ACC112 (cell line): ENCODE measurements at regions not wholly inside any gene's neighbourhood (a gene's known extent, or its start where the extent isn't known, plus 50 kb on each side); places are given as distances from the start of the nearest gene placed in this dataset.

Experiments used
- H2AFZ ChIP-seq: fragments of 200-600 bp; sonication (generic); one replicate; pipeline ENCODE4 v1.6.0; 2017; ENCODE audit warnings: antibody characterized with exemption, low read length; ENCODE audit not compliant: unreplicated experiment
- H3K27ac ChIP-seq: fragments of 200-600 bp; sonication (generic); 2 replicates; pipeline ENCODE4 v1.5.1; 2014; ENCODE audit warnings: low read depth, mild to moderate bottlenecking, antibody characterized with exemption, low read length, moderate library complexity
- H3K27me3 ChIP-seq: fragments of 200-600 bp; sonication (generic); 2 replicates; pipeline ENCODE4 v1.6.1; 2014; ENCODE audit warnings: mild to moderate bottlenecking, antibody characterized with exemption, low read length, moderate library complexity, mixed read lengths; ENCODE audit not compliant: insufficient read depth
- H3K36me3 ChIP-seq: fragments of 200-600 bp; sonication (generic); 2 replicates; pipeline ENCODE4 v1.6.1; 2016; ENCODE audit warnings: mild to moderate bottlenecking, antibody characterized with exemption, low read length, moderate library complexity, mixed read lengths; ENCODE audit not compliant: insufficient read depth
- H3K4me1 ChIP-seq: fragments of 200-600 bp; sonication (generic); one replicate; pipeline ENCODE4 v1.6.1; 2016; ENCODE audit warnings: low read length, mixed read lengths; ENCODE audit not compliant: insufficient read depth, unreplicated experiment, control insufficient read depth
- H3K4me3 ChIP-seq: fragments of 200-600 bp; sonication (generic); 2 replicates; pipeline ENCODE4 v1.5.1; 2014; ENCODE audit warnings: mild to moderate bottlenecking, low read depth, low read length
- H3K79me2 ChIP-seq: fragments of 200-600 bp; sonication (generic); one replicate; pipeline ENCODE4 v1.6.0; 2016; ENCODE audit warnings: low read length; ENCODE audit not compliant: control insufficient read depth, unreplicated experiment, insufficient read depth

GRCh38 chr12:124205405-124205804 lies 89.5 kb upstream of the RFLNA start:
- peaks cover 47% of the 10 kb centered on the region for H3K27me3 ChIP-seq
- H3K79me2 ChIP-seq = no peaks in the 10 kb centered on the region
- H3K4me3 ChIP-seq = no peak overlapping the region
- H2AFZ ChIP-seq = no peak overlapping the region
- no peak overlapping the region for H3K27ac ChIP-seq
- no peaks in the 10 kb centered on the region for H3K4me1 ChIP-seq
- no peaks in the 10 kb centered on the region for H3K36me3 ChIP-seq

GRCh38 chr12:124207049-124207448 lies 87.8 kb upstream of the RFLNA start:
- H3K36me3 ChIP-seq = no peaks in the 10 kb centered on the region
- H3K27me3 ChIP-seq = peaks cover 36% of the 10 kb centered on the region
- H3K4me3 ChIP-seq = no peak overlapping the region

GRCh38 chr12:124207617-124208016 lies 87.3 kb upstream of the RFLNA start:
- Histone ChIP-seq H3K79me2 (no peaks in the 10 kb centered on the region), H2AFZ (no peak overlapping the region), H3K36me3 (no peaks in the 10 kb centered on the region), H3K4me3 (no peak overlapping the region), H3K27ac (no peak overlapping the region), H3K27me3 (peaks cover 36% of the 10 kb centered on the region), H3K4me1 (no peaks in the 10 kb centered on the region)

More at GRCh38 chr12:124207049-124207448, 87.8 kb upstream of the RFLNA start:
- no peaks in the 10 kb centered on the region for H3K4me1 ChIP-seq
- no peak overlapping the region for H3K27ac ChIP-seq
- no peak overlapping the region for H2AFZ ChIP-seq
- no peaks in the 10 kb centered on the region for H3K79me2 ChIP-seq

DNA sequence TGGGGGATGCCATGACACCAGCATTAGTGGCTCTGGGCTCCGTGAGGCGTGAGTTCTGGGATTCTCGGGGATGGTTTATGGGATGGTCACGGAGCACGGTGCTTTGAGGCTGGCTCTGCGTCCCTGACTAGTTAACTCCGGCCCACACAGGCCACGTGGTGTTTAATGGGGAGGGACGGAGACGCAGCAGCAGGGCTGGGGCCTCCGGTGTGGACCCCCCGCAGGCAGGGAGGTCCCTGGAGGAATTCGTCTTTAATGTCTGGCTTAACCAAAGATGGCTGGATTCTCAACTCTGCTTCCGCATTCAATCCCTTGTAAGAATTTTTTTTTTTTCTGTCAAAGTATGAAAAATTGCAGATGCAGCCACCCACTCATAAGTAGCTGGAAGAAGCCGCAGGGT lies 86.4 kb upstream of the RFLNA start:
- no peaks in the 10 kb centered on the region for H3K4me1 ChIP-seq
- no peak overlapping the region for H3K27ac ChIP-seq
- peaks cover 32% of the 10 kb centered on the region for H3K27me3 ChIP-seq
- no peaks in the 10 kb centered on the region for H3K36me3 ChIP-seq
- H3K4me3 ChIP-seq = no peak overlapping the region
- H3K79me2 ChIP-seq = no peaks in the 10 kb centered on the region
- no peak overlapping the region for H2AFZ ChIP-seq

DNA sequence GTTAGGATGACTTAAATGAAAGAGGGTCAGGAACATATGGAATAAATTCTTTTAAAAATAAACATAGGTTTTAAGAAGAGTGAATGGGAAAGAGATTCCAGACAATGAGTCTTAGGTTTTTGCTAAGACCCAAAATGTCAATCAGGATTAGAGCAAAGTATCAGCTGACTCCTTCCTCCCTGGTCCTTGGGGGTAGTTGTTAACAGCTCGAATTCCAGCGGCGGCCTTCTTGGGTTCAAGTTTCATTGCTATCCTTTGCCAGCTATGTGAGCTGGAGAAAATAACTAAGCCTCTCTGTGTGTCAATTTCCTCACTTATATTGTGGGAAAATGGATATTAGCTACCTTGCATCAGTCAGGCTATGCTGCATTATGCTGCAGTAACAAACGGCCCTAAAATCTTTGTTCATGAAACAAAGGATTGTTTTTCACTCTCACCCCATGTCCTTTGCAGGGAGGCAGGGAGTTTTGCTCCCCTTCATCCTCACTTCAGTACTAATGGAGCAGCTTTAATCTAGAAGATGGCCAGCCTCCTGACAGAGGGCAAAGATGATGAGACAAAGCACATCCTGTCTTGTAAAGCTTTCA lies 83.8 kb upstream of the RFLNA start:
- H2AFZ ChIP-seq = no peak overlapping the region
- no peaks in the 10 kb centered on the region for H3K36me3 ChIP-seq
- H3K4me3 ChIP-seq = no peak overlapping the region
- H3K27ac ChIP-seq = no peak overlapping the region
- no peaks in the 10 kb centered on the region for H3K79me2 ChIP-seq
- no peaks in the 10 kb centered on the region for H3K4me1 ChIP-seq
- peaks cover 25% of the 10 kb centered on the region for H3K27me3 ChIP-seq

- no peak overlapping the region for H3K27ac ChIP-seq
- no peaks in the 10 kb centered on the region for H3K79me2 ChIP-seq
- peaks cover 18% of the 10 kb centered on the region for H3K27me3 ChIP-seq
- H3K4me3 ChIP-seq = no peak overlapping the region
- H3K36me3 ChIP-seq = no peaks in the 10 kb centered on the region
- H3K4me1 ChIP-seq = no peaks in the 10 kb centered on the region
- no peak overlapping the region for H2AFZ ChIP-seq
Observed at GRCh38 chr12:124211753-124212152, 83.1 kb upstream of the RFLNA start.

- H3K4me1 ChIP-seq = no peaks in the 10 kb centered on the region
- H3K79me2 ChIP-seq = no peaks in the 10 kb centered on the region
- no peak overlapping the region for H3K27ac ChIP-seq
- no peaks in the 10 kb centered on the region for H3K27me3 ChIP-seq
- no peak overlapping the region for H2AFZ ChIP-seq
- no peaks in the 10 kb centered on the region for H3K36me3 ChIP-seq
- no peak overlapping the region for H3K4me3 ChIP-seq
Observed at GRCh38 chr12:124213666-124214347, 81.1 kb upstream of the RFLNA start.

GRCh38 chr12:124214574-124214973 lies 80.3 kb upstream of the RFLNA start:
- no peak overlapping the region for H3K27ac ChIP-seq
- no peak overlapping the region for H3K4me3 ChIP-seq
- no peaks in the 10 kb centered on the region for H3K36me3 ChIP-seq
- H3K27me3 ChIP-seq = no peaks in the 10 kb centered on the region
- no peaks in the 10 kb centered on the region for H3K79me2 ChIP-seq
- H3K4me1 ChIP-seq = no peaks in the 10 kb centered on the region
- no peak overlapping the region for H2AFZ ChIP-seq

- Histone ChIP-seq H3K4me3 (no peak overlapping the region), H3K4me1 (no peaks in the 10 kb centered on the region), H2AFZ (no peak overlapping the region), H3K79me2 (no peaks in the 10 kb centered on the region), H3K36me3 (no peaks in the 10 kb centered on the region), H3K27me3 (no peaks in the 10 kb centered on the region), H3K27ac (no peak overlapping the region)
Observed at GRCh38 chr12:124216966-124217365, 77.9 kb upstream of the RFLNA start.

DNA sequence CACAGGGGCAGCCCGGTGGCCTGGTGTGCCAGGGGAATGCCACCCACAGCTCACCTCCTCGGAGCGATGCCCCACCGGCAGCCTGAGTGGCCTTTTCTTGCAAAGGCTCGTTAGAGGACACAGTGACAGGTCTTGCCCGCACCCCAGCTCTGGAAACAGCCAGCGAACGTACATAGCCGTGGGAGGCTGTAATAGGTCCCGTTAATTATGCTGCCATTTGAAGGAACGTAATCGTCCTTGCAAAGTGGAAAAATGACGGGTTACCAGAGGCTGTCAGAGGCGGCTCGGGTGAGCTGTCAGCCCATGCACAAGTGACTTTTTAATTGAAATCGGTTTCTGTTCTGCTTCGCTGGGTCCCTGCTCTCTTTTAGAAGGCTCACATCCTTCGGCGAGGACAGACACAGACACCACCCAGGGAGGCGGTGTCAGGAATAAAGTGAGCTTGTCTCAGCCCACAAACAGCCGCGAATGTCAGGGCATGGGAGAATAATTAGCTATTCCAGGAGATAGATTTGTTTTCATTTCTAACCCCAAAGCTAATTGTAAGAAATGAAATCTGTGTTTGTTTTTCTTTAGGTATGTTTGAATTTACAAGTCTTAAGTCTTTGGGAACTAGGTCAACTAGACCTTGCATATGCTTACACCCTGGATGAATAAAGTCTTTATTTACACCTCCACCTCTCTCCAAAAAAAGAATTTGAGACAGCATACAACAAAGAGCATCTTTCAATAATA lies 77.2 kb upstream of the RFLNA start:
- H3K79me2 ChIP-seq = no peaks in the 10 kb centered on the region
- H3K27me3 ChIP-seq = peaks cover 5% of the 10 kb centered on the region; the same call in 1 of the 2 replicates
- no peak overlapping the region for H3K27ac ChIP-seq
- no peaks in the 10 kb centered on the region for H3K4me1 ChIP-seq
- no peak overlapping the region for H2AFZ ChIP-seq
- no peak overlapping the region for H3K4me3 ChIP-seq
- H3K36me3 ChIP-seq = no peaks in the 10 kb centered on the region

- H3K36me3 ChIP-seq = no peaks in the 10 kb centered on the region
- H3K4me1 ChIP-seq = no peaks in the 10 kb centered on the region
- no peaks in the 10 kb centered on the region for H3K79me2 ChIP-seq
- peaks cover 9% of the 10 kb centered on the region; the same call in 1 of the 2 replicates for H3K27me3 ChIP-seq
- H3K27ac ChIP-seq = no peak overlapping the region
- H2AFZ ChIP-seq = no peak overlapping the region
- no peak overlapping the region for H3K4me3 ChIP-seq
Observed at GRCh38 chr12:124218243-124218560, 76.7 kb upstream of the RFLNA start.
